MCF 10A (cell line): ENCODE measurements at regions not wholly inside any gene's neighbourhood (a gene's known extent, or its start where the extent isn't known, plus 50 kb on each side); places are given as distances from the start of the nearest gene placed in this dataset.
"Not testable (repeated sequence)": the region's sequence is repeated elsewhere in the genome, so short reads cannot be mapped to it uniquely, and the experiment has no call there.

Experiments used
- BruUV-seq: library from RNA; stranded (reverse); fragments of 400-500 nt; replicated peaks from 2 replicates; lab custom pipeline; 2021; lab: Mats Ljungman, UMichigan
- CTCF ChIA-PET: fragments of 300-600 bp; sonication (Branson Sonifier 250); formaldehyde crosslinking; extraction: SDS; loops from one replicate; lab custom pipeline; 2021; ENCODE audit warnings: antibody characterized with exemption, inconsistent platforms; lab: Yijun Ruan, JAX
- POLR2A ChIA-PET: fragments of 300-600, 350-650 bp; sonication (Branson Sonifier 250); formaldehyde crosslinking; extraction: SDS; loops from one replicate; lab custom pipeline; 2020; ENCODE audit warnings: antibody characterized with exemption, inconsistent platforms; lab: Yijun Ruan, JAX
- DNase-seq: peaks from one replicate; pipeline ENCODE4 v3.0.0-alpha.2; 2018; ENCODE audit not compliant: unreplicated experiment
- H3K27ac Mint-ChIP-seq: one replicate; pipeline ENCODE4 v1.8.0; 2022; ENCODE audit warnings: mild to moderate bottlenecking, low read depth, mixed read lengths; ENCODE audit not compliant: unreplicated experiment
- H3K27me3 Mint-ChIP-seq: one replicate; pipeline ENCODE4 v1.8.0; 2022; ENCODE audit warnings: mixed read lengths; ENCODE audit not compliant: insufficient read depth, unreplicated experiment
- H3K36me3 Mint-ChIP-seq: one replicate; pipeline ENCODE4 v1.8.0; 2022; ENCODE audit warnings: mild to moderate bottlenecking, moderate library complexity, mixed read lengths; ENCODE audit not compliant: insufficient read depth, unreplicated experiment
- H3K4me1 Mint-ChIP-seq: one replicate; pipeline ENCODE4 v1.8.0; 2022; ENCODE audit warnings: mixed read lengths; ENCODE audit not compliant: insufficient read depth, unreplicated experiment
- H3K4me3 Mint-ChIP-seq: one replicate; pipeline ENCODE4 v1.8.0; 2022; ENCODE audit warnings: mild to moderate bottlenecking, moderate library complexity, mixed read lengths; ENCODE audit not compliant: unreplicated experiment
- H3K9me3 Mint-ChIP-seq: one replicate; pipeline ENCODE4 v1.8.0; 2022; ENCODE audit warnings: mixed read lengths; ENCODE audit not compliant: unreplicated experiment
- CTCF ChIP-seq: fragments of 200-600 bp; IDR thresholded peaks from one replicate; pipeline ENCODE4 v1.8.0; 2022; ENCODE audit warnings: antibody characterized with exemption, mild to moderate bottlenecking; ENCODE audit not compliant: unreplicated experiment
- intact Hi-C: fragments of 100-400 bp; cut with micrococcal nuclease; formaldehyde crosslinking; loops from 2 replicates; pipeline ENCODE4 v1.14.1; 2022

- CTCF ChIA-PET: no interaction called here
- H3K9me3 Mint-ChIP-seq: peaks cover 30% of the 10 kb centered on the region
- no peak overlapping the region for H3K27ac Mint-ChIP-seq
- no TSS peak for BruUV-seq
- DNase-seq: no peak
- intact Hi-C loops: no loop called here
- no peak overlapping the region for H3K4me3 Mint-ChIP-seq
- no peak for TF ChIP-seq CTCF
- H3K27me3 Mint-ChIP-seq: no peaks in the 10 kb centered on the region
- POLR2A ChIA-PET: no interaction called here
- H3K4me1 Mint-ChIP-seq: no peaks in the 10 kb centered on the region
- H3K36me3 Mint-ChIP-seq: no peaks in the 10 kb centered on the region
Measured at GRCh38 chr2:16931441-16931840, 265.8 kb upstream of the CYRIA start.

- Mint-ChIP-seq H3K36me3 (no peaks in the 10 kb centered on the region), H3K27me3 (no peaks in the 10 kb centered on the region), H3K27ac (no peak overlapping the region), H3K9me3 (peaks cover 44% of the 10 kb centered on the region), H3K4me3 (no peak overlapping the region), H3K4me1 (no peaks in the 10 kb centered on the region)
- no peak for DNase-seq
- BruUV-seq: no TSS peak
- intact Hi-C loops: no loop called here
- POLR2A ChIA-PET: interaction anchor here (0.5 to 0.7 kb wide), 2 partner anchors 11 to 1314 kb away, joined by 3 read pairs; no protein-coding TSS in a partner anchor
- CTCF ChIA-PET: interaction anchor here (0.5 to 0.7 kb wide), 2 partner anchors 9 to 15 kb away, joined by 3 read pairs; no protein-coding TSS in a partner anchor
- no peak for TF ChIP-seq CTCF
Measured at GRCh38 chr2:16927398-16927797, 261.8 kb upstream of the CYRIA start.

- no peak overlapping the region for H3K27ac Mint-ChIP-seq
- no peaks in the 10 kb centered on the region for H3K4me1 Mint-ChIP-seq
- BruUV-seq: no TSS peak
- no peaks in the 10 kb centered on the region for H3K27me3 Mint-ChIP-seq
- POLR2A ChIA-PET: interaction anchor here (0.7 kb wide), 1 partner anchor 100 kb away, joined by 3 read pairs; no protein-coding TSS in a partner anchor
- CTCF ChIA-PET: no interaction called here
- no peak for TF ChIP-seq CTCF
- H3K36me3 Mint-ChIP-seq: no peaks in the 10 kb centered on the region
- H3K4me3 Mint-ChIP-seq: no peak overlapping the region
- peaks cover 41% of the 10 kb centered on the region for H3K9me3 Mint-ChIP-seq
- intact Hi-C loops: no loop called here
- DNase-seq: peak; percentile 4
Measured at GRCh38 chr2:16925145-16925544, 259.5 kb upstream of the CYRIA start.

- DNase-seq, BruUV-seq, POLR2A ChIA-PET, H3K4me1 Mint-ChIP-seq, H3K4me3 Mint-ChIP-seq, H3K27me3 Mint-ChIP-seq, intact Hi-C loops, CTCF ChIA-PET, H3K27ac Mint-ChIP-seq, H3K36me3 Mint-ChIP-seq: not testable (repeated sequence)
- H3K9me3 Mint-ChIP-seq: peaks cover 16% of the 10 kb centered on the region
Measured at GRCh38 chr2:16915341-16915755, 249.7 kb upstream of the CYRIA start.
